ENCODE measurements at regions not wholly inside any gene's neighbourhood (a gene's known extent, or its start where the extent isn't known, plus 50 kb on each side); places are given as distances from the start of the nearest gene placed in this dataset.
"Not testable (repeated sequence)": the region's sequence is repeated elsewhere in the genome, so short reads cannot be mapped to it uniquely, and the experiment has no call there.

GRCh38 chrX:102784550-102784949 is 64.0 kb downstream of the GPRASP3 start:
- DNase-seq (ENCODE audit: low read depth in 2 of 2): no peak

GRCh38 chrX:102787283-102787682 is 66.7 kb downstream of the GPRASP3 start:
- DNase-seq (ENCODE audit: low read depth in 2 of 2): no peak

DNA sequence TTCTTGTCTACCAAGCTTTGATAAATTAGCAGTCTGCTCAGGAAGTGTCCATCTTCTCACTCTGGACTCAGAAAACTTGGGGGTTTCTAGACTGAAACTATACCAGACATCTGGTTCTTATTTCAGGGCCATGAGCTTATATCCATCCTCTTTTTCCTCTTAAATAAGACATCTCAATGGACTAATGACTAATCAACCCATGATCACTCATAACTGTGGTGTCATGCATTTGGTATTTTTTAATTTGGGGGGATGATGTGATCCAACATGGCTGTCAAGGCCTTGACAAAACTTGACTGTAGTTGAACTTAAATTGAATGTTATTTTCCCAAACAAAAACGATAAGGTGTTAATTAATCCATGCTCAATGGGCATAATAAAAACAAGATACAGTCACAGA is 87.8 kb downstream of the GPRASP3 start:
- no peak for DNase-seq (ENCODE audit: low read depth in 2 of 2)

DNA sequence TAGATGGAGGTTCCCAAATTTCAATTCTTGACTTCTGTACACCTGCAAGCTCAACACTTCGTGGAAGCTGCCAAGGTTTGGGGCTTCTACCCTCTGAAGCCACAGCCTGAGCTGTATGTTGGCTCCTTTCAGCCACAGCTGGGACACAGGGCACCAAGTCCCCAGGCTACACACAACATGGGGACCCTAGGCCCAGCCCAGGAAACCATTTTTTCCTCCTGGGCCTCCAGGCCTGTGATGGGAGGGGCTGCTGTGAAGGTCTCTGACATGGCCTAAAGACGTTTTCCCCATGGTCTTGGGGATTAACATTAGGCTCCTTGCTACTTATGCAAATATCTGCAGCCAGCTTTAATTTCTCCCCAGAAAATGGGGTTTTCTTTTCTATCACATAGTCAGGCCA is 97.7 kb downstream of the GPRASP3 start:
- DNase-seq (ENCODE audit: low read depth in 2 of 2): not testable (repeated sequence)

DNA sequence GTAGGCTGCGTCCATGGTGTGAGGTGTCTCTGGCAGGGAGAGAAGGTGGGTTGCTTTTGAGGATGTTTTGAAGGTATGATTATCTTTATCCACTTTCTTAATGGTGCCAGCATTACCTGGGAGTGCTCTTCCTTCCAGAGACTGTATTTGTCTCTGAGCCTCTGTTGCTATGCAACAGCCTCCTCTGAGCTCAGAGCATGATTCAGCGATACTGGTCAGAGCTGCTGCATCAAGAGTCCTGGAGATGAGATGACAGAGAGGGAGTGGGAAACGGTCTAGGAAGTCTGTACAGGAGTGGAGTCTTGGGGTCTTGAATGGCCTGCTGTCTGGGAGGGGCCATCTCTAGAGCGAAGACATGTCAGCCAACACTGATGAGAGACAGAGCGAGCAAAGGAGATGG is 104.4 kb upstream of the RAB40AL start:
- DNase-seq (ENCODE audit: low read depth in 2 of 2): no peak

GRCh38 chrX:102833136-102833535 is 103.9 kb upstream of the RAB40AL start:
- no peak for DNase-seq (ENCODE audit: low read depth in 2 of 2)

- DNase-seq (ENCODE audit: low read depth in 2 of 2): no peak
These were observed 101.4 kb upstream of the RAB40AL start for GRCh38 chrX:102835504-102836146.

- no peak for DNase-seq (ENCODE audit: low read depth in 2 of 2)
These were observed 99.2 kb upstream of the RAB40AL start for GRCh38 chrX:102837847-102838246.

- no peak for DNase-seq (ENCODE audit: low read depth in 2 of 2)
These were observed 96.0 kb upstream of the RAB40AL start for GRCh38 chrX:102840871-102841705.

DNA sequence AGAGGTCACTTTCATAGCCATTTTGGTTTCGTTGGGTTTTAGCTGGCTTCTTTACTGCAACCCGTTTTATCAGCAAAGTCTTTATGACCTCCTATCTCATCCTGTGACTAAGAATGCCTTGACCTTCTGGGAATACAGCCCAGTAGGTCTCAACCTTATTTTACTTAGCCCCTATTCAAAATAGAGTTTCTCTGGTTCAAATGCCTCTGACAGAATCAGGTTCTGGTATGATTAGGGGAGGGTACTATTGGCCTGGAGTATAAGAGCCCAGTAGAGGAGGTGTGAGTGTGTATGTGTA is 95.4 kb upstream of the RAB40AL start:
- DNase-seq (ENCODE audit: low read depth in 2 of 2): no peak

DNA sequence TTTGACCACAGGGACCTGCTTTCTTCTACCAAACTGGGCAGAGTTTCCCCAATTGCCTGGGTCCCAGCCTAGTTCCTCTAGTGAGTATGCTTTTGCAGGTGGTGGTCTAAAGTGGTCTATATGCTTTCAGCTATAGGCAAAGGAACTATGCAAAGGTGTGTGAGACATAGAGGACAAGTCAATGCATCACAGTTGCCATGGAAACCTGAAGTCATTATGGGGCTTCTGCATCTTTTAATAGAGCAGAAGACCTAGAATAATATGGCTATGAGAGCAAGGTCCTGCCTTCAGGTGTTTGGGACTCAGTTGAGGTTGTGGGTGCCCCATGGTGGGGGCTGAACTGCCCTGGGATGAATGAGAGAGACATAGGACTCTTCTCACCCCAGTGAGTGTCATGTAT is 92.1 kb upstream of the RAB40AL start:
- DNase-seq (ENCODE audit: low read depth in 2 of 2): no peak

DNA sequence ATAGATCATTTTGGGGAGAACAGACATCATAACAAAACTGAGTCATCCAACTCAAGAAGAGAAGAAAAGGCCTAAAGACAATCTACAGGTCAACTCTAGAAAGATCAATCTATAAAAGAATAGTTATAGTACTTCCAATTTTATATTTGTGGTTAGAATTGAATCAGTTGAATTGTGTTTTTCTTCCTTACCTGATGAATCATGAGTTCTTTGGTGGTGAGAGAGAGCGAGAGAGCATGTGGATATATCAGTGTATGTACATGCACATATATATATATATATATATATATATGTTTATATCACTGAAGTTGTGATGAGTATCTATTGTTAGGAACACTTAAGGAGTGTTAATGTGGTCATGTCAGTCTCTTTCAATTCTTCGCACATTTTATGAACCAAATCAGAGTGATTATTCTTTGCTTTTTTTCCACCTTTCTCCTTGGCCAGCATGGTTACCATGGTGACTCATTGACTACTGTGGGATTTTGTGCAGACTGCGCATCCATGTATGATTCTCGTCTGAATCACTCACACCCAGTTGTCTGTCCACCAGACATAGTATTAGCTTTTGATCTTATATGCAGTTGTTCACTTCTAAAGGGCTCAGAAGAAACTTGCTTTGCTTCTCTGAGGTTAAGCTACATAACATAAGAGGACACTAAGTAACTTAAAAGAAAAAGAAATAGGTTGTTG is 90.4 kb upstream of the RAB40AL start:
- no peak for DNase-seq (ENCODE audit: low read depth in 2 of 2)

- DNase-seq (ENCODE audit: low read depth in 2 of 2): no peak
These were observed 89.7 kb upstream of the RAB40AL start for GRCh38 chrX:102847362-102847761.

DNA sequence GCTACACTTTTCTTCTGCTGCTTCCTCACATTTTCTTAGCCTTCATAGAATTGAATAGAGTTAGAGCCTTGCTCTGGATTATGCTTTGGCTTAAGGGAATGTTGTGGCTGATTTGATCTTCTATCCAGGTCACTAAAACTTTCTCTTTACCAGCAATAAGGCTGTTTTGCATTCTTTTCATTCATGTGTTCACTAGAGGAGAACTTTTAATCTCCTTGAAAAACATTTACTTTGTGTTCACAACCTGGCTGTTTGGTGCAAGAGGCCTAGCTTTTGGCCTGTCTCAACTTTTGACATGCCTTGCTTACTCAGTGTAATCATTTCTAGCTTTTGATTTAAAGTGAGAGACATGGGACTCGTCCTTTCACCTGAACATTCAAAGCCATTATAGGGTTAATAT is 87.7 kb upstream of the RAB40AL start:
- no peak for DNase-seq (ENCODE audit: low read depth in 2 of 2)

DNA sequence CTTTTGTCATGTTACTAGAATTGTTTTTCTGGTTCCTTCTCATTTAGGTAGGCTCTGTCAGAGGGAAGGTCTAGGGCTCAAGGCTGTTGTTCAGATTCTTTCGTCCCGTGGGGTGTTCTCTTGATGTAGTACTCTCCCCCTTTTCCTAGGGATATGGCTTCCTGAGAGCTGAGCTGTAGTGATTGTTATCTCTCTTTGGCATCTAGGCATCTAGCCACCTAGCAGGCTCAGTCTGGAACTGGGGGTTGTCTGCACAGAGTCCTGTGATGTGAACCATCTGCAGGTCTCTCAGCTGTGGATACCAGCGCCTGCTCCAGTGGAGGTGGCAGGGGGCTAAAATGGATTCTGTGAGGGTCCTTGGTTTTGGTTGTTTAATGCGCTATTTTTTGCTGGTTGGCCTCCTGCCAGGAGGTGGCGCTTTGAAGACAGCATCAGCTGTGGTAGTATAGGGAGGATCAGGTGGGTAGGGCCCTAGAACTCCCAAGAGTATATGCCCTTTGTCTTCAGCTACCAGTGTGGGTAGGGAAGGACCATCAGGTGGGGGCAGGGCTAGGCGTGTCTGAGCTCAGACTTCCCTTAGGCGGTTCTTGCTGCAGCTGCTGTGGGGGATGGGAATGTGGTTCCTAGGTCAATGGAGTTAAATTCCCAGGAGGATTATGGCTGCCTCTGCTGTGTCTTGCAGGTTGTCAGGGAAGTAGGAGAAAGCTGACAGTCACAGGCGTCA is 78.1 kb upstream of the RAB40AL start:
- DNase-seq (ENCODE audit: low read depth in 2 of 2): not testable (repeated sequence)

- no peak for DNase-seq (ENCODE audit: low read depth in 2 of 2)
These were observed 77.6 kb upstream of the RAB40AL start for GRCh38 chrX:102859550-102859871.

DNA sequence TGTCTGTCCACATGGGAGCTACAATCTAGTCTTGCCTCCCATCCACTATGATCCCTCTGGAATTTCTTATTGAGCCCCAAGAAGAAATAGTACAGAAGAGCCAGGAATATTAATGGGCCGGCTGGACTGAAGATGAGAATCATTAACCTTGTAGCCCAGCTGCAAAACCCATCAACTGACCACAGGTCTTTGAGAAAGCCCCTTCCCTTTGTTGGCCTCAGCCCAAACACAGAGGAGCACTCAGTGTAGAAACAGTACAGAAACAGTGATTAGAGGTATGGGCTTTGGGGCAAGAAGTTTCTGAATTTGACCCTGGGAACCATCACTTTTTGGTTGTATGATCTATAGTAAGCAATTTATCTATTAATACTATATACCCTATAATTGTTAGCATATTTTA is 76.8 kb upstream of the RAB40AL start:
- no peak for DNase-seq (ENCODE audit: low read depth in 2 of 2)

GRCh38 chrX:102863735-102864134 is 73.3 kb upstream of the RAB40AL start:
- peak; percentile 42 to 80 for DNase-seq (ENCODE audit: low read depth in 2 of 2)

GRCh38 chrX:102866981-102867656 is 70.0 kb upstream of the RAB40AL start:
- DNase-seq (ENCODE audit: low read depth in 2 of 2): no peak

DNA sequence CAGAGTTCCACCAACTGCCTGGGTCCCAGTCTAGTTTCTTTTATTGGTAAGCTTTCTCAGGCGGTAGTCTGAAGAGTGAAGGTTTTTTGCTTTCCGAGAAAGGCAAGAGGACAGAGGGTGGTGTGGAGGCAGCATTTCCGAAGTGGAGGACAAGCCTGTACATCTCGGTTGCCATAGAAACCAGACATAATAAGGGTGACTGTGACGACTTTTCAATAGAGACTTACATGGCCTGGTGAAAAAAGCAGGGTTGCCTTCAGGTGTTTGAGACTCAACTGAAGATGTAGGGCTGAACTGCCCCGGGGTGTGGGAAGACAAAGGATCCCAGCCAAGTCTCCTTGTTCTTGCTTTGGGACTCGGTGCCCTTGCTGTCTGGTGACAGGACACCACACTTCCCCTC is 53.6 kb upstream of the RAB40AL start:
- no peak for DNase-seq (ENCODE audit: low read depth in 2 of 2)
